HG03469 (cell line): ENCODE measurements at regions not wholly inside any gene's neighbourhood (a gene's known extent, or its start where the extent isn't known, plus 50 kb on each side); places are given as distances from the start of the nearest gene placed in this dataset.
"Not testable (repeated sequence)": the region's sequence is repeated elsewhere in the genome, so short reads cannot be mapped to it uniquely, and the experiment has no call there.

Experiments used
- ATAC-seq: cut with Tn5 transposase; IDR thresholded peaks from one replicate; pipeline ENCODE4 v1.9.1; 2021; ENCODE audit warnings: mild to moderate bottlenecking, moderate library complexity, moderate number of reproducible peaks; ENCODE audit not compliant: unreplicated experiment

GRCh38 chr20:41734506-41734945 lies 116.3 kb upstream of the CHD6 start:
- ATAC-seq = no peak

- ATAC-seq = no peak
These were observed 115.0 kb upstream of the CHD6 start for GRCh38 chr20:41733151-41733550.

GRCh38 chr20:41731198-41731597 lies 113.0 kb upstream of the CHD6 start:
- ATAC-seq = not testable (repeated sequence)

DNA sequence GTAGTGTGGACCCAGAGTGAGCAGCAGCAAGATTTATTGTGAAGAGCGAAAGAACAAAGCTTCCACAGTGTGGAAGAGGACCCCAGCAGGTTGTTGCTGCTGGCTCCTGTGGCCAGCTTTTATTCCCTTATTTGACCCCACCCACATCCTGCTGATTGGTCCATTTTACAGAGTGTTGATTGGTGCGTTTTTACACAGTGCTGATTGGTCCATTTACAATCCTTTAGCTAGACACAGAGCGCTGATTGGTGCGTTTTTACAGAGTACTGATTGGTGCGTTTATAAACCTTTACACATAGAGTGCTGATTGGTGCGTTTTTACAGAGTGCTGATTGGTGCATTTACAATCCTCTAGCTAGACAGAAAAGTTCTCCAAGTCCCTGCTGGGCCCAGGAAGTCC lies 109.5 kb upstream of the CHD6 start:
- not testable (repeated sequence) for ATAC-seq

DNA sequence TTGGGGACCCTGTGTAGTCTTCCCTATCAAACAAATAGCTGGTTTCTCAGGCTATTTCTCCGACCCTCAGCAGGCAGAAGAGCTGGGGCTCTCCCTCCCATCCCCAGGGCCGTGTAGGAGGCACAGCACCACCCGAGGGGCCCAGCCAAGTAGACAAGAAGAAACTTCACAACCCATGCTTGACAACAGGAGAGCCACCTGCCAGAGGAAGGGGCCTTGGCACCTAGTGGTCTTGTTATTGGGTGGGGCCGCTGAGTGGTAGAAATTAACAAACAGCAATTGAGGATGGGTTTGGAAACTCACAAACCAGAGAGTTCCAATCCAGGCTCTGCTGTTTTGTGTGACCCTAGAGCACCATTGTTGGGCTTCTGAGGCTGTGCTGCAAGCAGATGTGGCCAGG lies 108.5 kb upstream of the CHD6 start:
- ATAC-seq = no peak

GRCh38 chr20:41719151-41719550 lies 101.0 kb upstream of the CHD6 start:
- ATAC-seq = no peak

DNA sequence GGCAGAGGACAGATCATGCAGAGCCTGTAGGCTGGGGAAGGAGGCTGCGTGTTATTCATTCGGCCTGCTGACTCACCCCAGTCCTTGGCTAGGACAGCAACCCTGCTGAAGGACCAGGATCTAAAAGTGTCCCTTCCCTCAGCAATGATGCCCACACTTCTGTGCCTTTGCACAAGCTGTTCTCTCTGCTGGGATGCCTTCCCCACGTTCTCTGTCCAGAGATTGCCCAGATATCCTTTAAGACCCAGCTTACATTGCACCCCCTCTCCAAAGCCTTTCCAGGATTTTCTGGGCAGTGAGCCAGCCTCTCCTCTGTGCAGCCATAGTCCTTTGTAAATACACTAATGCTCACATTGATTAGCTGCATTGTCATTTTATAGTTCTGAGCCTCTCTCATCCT lies 99.3 kb upstream of the CHD6 start:
- no peak for ATAC-seq

GRCh38 chr20:41716911-41717310 lies 98.7 kb upstream of the CHD6 start:
- no peak for ATAC-seq

GRCh38 chr20:41716436-41716835 lies 98.3 kb upstream of the CHD6 start:
- no peak for ATAC-seq

- no peak for ATAC-seq
These were observed 97.3 kb upstream of the CHD6 start for GRCh38 chr20:41715526-41715925.

DNA sequence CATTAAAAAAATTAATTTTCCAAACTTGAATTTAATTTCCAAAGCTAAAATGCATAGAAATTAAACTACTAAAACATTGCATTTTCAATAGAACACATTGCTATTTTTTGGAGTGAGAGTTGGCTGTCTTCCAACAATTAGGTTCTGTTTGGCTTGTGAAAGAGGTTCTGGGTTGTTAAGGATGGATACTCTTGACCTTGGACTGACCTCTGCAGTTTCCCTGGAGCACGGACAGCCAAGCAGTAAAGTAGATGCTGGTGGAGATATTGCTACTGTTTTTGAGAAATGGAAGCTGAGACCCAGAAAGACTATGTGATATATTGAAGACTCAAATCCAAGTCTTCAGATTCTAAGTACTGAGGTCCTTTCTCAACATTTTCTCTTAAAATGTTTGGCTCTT lies 95.9 kb upstream of the CHD6 start:
- no peak for ATAC-seq

GRCh38 chr20:41704896-41705295 lies 86.7 kb upstream of the CHD6 start:
- no peak for ATAC-seq

- ATAC-seq = no peak
These were observed 84.5 kb upstream of the CHD6 start for GRCh38 chr20:41702647-41703046.

- no peak for ATAC-seq
These were observed 83.6 kb upstream of the CHD6 start for GRCh38 chr20:41701588-41702348.

DNA sequence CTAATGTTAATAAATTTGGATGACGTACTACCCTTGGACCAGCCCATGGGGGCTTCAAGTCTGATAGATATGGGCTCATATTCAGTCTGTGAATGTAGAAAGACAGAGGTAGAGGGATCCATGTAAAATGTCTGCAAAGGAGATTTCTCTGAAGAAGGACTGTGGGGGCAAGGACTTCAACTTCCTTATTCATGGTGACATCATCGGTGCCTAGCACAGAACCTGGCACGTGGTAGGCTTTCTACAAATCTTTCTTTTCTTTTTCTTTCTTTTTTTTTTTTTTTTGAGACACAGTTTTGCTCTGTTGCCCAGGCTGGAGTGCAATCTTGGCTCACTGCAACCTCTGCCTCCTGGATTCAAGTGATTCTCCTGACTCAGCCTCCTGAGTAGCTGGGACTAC lies 81.5 kb upstream of the CHD6 start:
- not testable (repeated sequence) for ATAC-seq

DNA sequence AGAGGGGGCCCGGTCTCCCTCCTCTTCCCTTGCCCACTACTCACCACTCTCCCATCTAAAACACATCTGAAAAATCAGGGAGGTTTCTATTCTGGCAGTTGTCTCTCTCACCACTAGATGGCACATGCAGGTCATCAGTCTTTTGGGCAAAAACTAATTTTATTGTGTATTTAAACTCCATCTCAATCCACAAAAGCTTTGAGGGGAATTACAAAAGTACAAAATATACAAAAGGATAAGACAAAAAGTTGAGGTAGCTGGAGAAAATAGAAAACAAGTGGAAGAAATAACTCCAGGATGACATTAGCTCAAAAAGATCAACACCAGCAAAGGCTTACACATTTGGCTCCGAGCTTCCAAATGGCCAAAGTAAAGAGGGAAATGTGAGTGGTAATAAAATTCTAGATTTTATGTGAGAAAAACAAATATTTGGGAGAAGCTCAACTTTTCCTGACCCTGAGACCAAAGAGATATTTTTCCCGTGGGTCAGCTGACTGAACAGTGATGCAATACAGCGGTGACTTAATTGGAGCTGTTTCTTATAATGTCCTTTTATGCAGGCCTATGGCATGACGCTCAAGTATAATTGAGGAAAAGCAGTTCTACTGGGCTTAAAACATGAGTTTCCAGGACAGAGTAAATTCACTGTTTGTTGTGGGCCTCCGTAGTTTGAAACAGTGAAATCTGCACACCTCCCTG lies 79.8 kb upstream of the CHD6 start:
- no peak for ATAC-seq

GRCh38 chr20:41696428-41696827 lies 78.3 kb upstream of the CHD6 start:
- no peak for ATAC-seq

DNA sequence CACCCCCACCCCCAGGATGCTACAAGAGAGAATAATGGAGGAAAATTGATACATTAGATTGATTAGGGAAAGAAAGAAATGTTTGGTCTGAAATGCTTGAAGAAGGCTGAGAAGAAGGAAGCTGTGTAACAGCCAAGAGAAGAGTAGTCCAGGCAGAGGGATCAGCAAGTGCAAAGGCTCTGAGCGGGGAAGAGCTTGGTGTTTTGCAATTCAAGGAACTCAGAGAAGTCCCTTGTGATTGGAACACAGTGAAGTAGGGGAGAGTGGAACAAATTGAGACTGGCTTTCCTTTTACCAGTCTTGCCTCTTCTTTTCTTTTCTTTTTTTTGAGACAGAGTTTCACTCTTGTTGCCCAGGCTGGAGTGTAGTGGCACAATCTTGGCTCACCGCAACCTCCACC lies 76.6 kb upstream of the CHD6 start:
- ATAC-seq = no peak

DNA sequence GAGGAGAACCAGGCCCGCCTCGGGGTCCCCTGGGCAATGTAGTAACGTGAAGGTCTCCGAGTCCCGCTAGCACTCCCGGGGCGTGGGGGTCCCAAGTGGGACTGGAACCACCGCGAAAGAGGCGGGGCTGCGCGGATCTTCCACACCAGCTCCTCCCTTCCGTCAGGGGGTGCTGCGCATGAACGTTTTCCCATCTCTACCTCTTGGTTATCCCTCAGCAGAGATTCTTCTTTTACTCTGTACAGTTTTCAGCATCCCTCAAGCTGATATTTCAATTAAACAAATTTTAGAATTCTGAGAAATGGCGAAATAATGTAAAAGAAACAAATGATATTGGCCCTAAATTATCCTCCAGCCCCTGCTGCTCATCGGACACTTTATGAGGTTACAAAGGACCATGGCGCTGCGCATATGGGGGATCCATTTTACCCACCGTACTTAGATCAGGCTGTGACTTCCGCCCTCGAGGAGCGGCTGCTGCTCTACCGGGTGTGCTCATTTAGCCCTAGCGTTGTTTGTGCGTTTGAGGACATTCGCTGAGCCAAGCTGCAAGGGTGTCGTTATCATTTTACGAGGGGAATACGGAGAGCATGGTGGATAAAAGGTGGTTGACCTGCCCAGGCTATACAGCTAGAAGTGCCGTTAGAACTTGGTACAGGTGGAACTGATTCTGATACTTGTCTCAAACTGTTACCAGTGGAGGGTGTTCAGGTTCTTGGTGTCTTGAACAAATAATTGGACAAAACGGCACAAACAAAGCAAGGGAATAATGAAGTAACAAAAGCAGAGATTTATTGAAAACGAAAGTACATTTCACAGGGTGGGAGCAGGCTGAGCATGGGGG lies 75.2 kb upstream of the CHD6 start:
- peak; percentile 75 for ATAC-seq

- ATAC-seq = peak; percentile 21
These were observed 74.4 kb upstream of the CHD6 start for GRCh38 chr20:41692479-41693135.

DNA sequence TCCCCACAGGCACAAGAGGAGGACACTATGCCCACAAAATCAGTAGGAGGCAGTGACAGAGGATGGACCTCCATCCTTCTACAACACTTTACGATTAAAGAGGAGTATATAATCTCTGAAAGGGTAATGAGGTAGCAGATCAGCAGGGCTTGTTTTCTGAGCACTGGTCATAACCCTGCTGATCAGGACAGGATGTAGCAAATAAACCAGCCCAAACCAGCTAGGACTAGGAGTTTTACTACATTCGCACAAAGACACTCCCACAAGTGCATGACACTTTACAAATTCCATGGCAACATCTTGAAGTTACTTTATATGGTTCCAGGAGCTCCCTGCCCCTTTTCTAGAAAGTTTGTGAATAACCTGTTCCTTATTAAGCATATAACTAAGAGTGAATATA lies 73.3 kb upstream of the CHD6 start:
- no peak for ATAC-seq
